ENCODE measurements at regions not wholly inside any gene's neighbourhood (a gene's known extent, or its start where the extent isn't known, plus 50 kb on each side); places are given as distances from the start of the nearest gene placed in this dataset.

DNA sequence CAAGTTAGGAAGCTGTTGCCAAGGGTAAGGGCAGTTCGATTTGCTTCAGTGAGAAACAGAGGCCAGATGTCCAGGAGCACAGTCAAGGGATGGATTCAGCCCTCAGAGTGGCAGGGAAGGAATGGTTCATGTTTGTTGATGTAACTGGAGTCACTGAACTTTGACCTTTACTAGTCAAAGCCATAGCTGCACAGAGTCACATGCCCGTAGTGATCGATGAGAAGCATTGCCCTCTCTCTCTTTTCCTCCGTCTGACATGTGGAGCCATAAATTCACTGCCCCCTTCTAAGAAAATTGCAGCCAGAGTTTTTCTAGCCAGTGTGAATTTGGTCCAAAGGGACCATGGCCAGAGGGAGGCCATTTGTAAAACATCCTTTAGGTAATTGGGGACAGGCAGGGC, 124.1 kb upstream of the MTNR1B start:
- Histone ChIP-seq H3K27ac (ENCODE audit: low read depth, low read length) (no peak overlapping the region), H3K27me3 (ENCODE audit: control insufficient read depth in 2 of 2, insufficient read depth in 2 of 2, low read length in 2 of 2) (no peaks in the 10 kb centered on the region), H3K4me1 (ENCODE audit: control insufficient read depth in 2 of 2, insufficient read depth in 2 of 2, low read length in 2 of 2) (no peaks in the 10 kb centered on the region), H3K9me3 (ENCODE audit: control insufficient read depth in 2 of 3, low read length in 3 of 3) (no peaks in the 10 kb centered on the region), H3K36me3 (ENCODE audit: control insufficient read depth in 2 of 3, insufficient read depth in 3 of 3, low read length in 3 of 3) (no peaks in the 10 kb centered on the region), H3K4me3 (ENCODE audit: low read length) (no peak overlapping the region)
- no peaks in the 10 kb centered on the region for H3K4me1 Mint-ChIP-seq
- H3K27ac Mint-ChIP-seq, result no peak overlapping the region
- H3K9me3 Mint-ChIP-seq, result peaks cover 0 to 3% (median 0%) of the 10 kb centered on the region in 11 donors
- ChIA-PET POLR2A (no interaction called here), CTCF (no interaction called here)
- DNase-seq (no peak), ATAC-seq (no peak)
- H3K27me3 Mint-ChIP-seq, result no peaks in the 10 kb centered on the region
- H3K36me3 Mint-ChIP-seq, result no peaks in the 10 kb centered on the region
- intact Hi-C loops (cut with micrococcal nuclease), result no loop called here
- no peak overlapping the region for H3K4me3 Mint-ChIP-seq

DNA sequence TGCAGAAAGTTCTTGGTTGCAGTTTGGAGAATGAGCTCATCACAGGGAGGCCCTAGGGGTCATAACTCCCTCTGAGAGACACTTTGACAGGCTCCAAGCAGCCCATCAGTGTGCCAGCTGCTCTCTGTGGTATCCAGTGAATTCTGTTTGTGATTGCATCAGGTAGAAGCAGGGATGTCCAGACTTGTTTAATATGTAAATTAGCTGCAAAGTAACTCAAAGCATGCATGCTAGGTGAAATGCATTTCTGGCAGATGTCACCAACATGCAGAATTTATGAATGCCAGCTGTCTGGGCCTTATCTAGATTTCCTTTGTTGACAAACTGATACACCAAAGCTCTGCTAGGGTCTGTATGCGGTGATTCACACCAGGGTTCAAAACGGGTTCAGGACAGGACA, 123.6 kb upstream of the MTNR1B start:
- no peaks in the 10 kb centered on the region for H3K27me3 Mint-ChIP-seq
- H3K36me3 ChIP-seq (ENCODE audit: control insufficient read depth in 2 of 3, insufficient read depth in 3 of 3, low read length in 3 of 3), result no peaks in the 10 kb centered on the region
- ChIA-PET CTCF (no interaction called here), POLR2A (no interaction called here)
- no peaks in the 10 kb centered on the region for H3K4me1 Mint-ChIP-seq
- intact Hi-C loops (cut with micrococcal nuclease), result no loop called here
- H3K4me3 ChIP-seq (ENCODE audit: low read length), result no peak overlapping the region
- peaks cover 0 to 3% (median 0%) of the 10 kb centered on the region in 11 donors for H3K9me3 Mint-ChIP-seq
- DNase-seq, result no peak
- no peaks in the 10 kb centered on the region for H3K9me3 ChIP-seq (ENCODE audit: control insufficient read depth in 2 of 3, low read length in 3 of 3)
- H3K4me1 ChIP-seq (ENCODE audit: control insufficient read depth in 2 of 2, insufficient read depth in 2 of 2, low read length in 2 of 2), result no peaks in the 10 kb centered on the region
- no peak overlapping the region for H3K27ac Mint-ChIP-seq
- H3K36me3 Mint-ChIP-seq, result no peaks in the 10 kb centered on the region
- H3K4me3 Mint-ChIP-seq, result no peak overlapping the region
- H3K27me3 ChIP-seq (ENCODE audit: control insufficient read depth in 2 of 2, insufficient read depth in 2 of 2, low read length in 2 of 2), result no peaks in the 10 kb centered on the region
- H3K27ac ChIP-seq (ENCODE audit: low read depth, low read length), result no peak overlapping the region
- ATAC-seq, result no peak

DNA sequence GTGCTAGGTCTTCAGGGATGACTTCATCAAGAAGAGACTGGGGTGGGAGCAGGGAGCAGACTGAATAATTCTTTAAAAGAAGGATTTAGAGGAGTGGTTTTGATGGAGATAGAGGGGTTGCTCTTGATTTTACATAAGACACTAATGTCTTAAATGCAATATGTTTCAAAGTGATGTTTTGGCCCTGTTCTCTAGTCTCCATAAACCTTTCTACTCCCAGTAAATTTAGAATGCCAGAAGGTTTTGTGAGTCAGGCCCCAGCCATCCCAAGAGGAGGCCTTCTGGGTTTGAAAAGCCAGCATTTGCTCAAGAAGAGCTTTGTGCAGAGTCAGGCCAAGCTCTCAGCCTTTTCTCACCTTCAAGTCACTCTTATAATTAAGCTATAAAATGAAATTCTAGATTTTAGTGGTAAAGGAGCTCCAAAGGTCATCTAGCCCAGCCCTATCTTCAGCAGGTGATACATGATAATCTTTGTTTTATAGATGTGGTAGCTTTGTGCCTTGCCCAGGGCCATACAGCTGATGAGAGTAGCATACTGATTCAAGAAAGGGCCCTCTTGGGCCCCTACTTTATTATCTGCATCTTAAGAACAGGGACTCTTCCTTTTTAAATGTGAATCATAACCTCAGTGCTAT, 122.8 kb upstream of the MTNR1B start:
- H3K4me1 Mint-ChIP-seq, result no peaks in the 10 kb centered on the region
- Histone ChIP-seq H3K27me3 (ENCODE audit: control insufficient read depth in 2 of 2, insufficient read depth in 2 of 2, low read length in 2 of 2) (no peaks in the 10 kb centered on the region), H3K9me3 (ENCODE audit: control insufficient read depth in 2 of 3, low read length in 3 of 3) (no peaks in the 10 kb centered on the region), H3K36me3 (ENCODE audit: control insufficient read depth in 2 of 3, insufficient read depth in 3 of 3, low read length in 3 of 3) (no peaks in the 10 kb centered on the region), H3K4me1 (ENCODE audit: control insufficient read depth in 2 of 2, insufficient read depth in 2 of 2, low read length in 2 of 2) (no peaks in the 10 kb centered on the region), H3K27ac (ENCODE audit: low read depth, low read length) (no peak overlapping the region), H3K4me3 (ENCODE audit: low read length) (no peak overlapping the region)
- no peak overlapping the region for H3K4me3 Mint-ChIP-seq
- DNase-seq (no peak), ATAC-seq (no peak)
- no peak overlapping the region for H3K27ac Mint-ChIP-seq
- peaks cover 0 to 3% (median 0%) of the 10 kb centered on the region in 11 donors for H3K9me3 Mint-ChIP-seq
- no peaks in the 10 kb centered on the region for H3K27me3 Mint-ChIP-seq
- intact Hi-C loops (cut with micrococcal nuclease), result no loop called here
- ChIA-PET CTCF (no interaction called here), POLR2A (no interaction called here)
- no peaks in the 10 kb centered on the region for H3K36me3 Mint-ChIP-seq

DNA sequence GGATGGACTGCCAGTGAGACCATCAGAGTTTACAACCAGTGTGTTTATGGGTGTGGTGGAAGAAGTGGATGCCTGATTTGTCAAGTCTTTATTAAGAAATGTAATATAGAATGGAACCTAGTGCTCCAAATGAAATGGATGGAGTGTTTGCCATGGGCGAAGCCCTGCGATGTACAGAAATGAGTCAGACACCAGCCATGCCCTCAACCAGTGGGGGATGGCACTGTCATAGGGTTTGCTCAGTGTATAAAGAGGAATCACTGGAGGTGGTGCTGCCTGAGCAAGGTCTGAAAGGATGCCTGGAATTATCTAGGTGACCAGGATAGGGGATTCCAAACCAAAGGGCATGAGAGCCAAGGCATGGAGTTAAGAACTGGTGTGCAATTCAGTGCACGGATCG, 120.9 kb upstream of the MTNR1B start:
- ATAC-seq, result no peak

DNA sequence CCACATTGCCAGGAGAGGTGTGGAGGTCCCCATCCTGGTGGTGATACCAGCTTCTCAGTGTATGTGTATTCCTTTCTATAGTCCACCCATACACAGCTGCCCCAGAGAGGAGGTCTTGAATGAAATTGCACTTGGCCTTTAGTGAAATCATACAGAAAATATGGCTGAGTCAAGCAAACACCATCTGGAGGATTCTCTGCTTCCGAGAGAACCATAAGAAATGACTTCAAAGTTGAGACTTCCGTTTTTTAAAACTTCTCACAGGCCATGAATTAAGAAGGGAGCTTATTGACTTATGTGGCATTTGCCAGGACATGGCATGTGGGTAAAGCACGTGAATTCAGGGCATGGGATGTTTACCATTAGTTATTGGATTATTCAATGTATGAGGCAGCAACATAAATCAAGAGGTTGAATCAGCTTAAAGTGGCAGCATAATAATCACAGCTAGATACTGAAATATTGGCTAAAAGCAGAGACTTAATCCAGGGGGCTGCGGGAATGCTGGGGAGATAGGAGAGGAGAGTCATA, 119.1 kb upstream of the MTNR1B start:
- Mint-ChIP-seq H3K4me3 (no peak overlapping the region), H3K27me3 (peaks cover 0 to 3% (median 0%) of the 10 kb centered on the region in 5 donors), H3K27ac (no peak overlapping the region), H3K9me3 (no peaks in the 10 kb centered on the region), H3K36me3 (no peaks in the 10 kb centered on the region), H3K4me1 (no peaks in the 10 kb centered on the region)
- Histone ChIP-seq H3K27ac (ENCODE audit: low read depth, low read length) (no peak overlapping the region), H3K36me3 (ENCODE audit: control insufficient read depth in 2 of 3, insufficient read depth in 3 of 3, low read length in 3 of 3) (no peaks in the 10 kb centered on the region), H3K4me1 (ENCODE audit: control insufficient read depth in 2 of 2, insufficient read depth in 2 of 2, low read length in 2 of 2) (no peaks in the 10 kb centered on the region), H3K9me3 (ENCODE audit: control insufficient read depth in 2 of 3, low read length in 3 of 3) (no peaks in the 10 kb centered on the region), H3K27me3 (ENCODE audit: control insufficient read depth in 2 of 2, insufficient read depth in 2 of 2, low read length in 2 of 2) (no peaks in the 10 kb centered on the region), H3K4me3 (ENCODE audit: low read length) (no peak overlapping the region)
- DNase-seq (no peak), ATAC-seq (no peak)
- ChIA-PET POLR2A (no interaction called here), CTCF (no interaction called here)
- intact Hi-C loops (cut with micrococcal nuclease), result no loop called here

More for the DNA sequence above, 120.9 kb upstream of the MTNR1B start:
- Mint-ChIP-seq H3K9me3 (no peaks in the 10 kb centered on the region), H3K27ac (no peak overlapping the region), H3K4me3 (peak overlapping the region in 1 of 10 donors; percentile 35), H3K36me3 (no peaks in the 10 kb centered on the region), H3K27me3 (no peaks in the 10 kb centered on the region), H3K4me1 (no peaks in the 10 kb centered on the region)
- intact Hi-C loops (cut with micrococcal nuclease), result no loop called here
- ChIA-PET POLR2A (no interaction called here), CTCF (no interaction called here)
- DNase-seq, result no peak
- Histone ChIP-seq H3K9me3 (ENCODE audit: control insufficient read depth in 2 of 3, low read length in 3 of 3) (no peaks in the 10 kb centered on the region), H3K4me1 (ENCODE audit: control insufficient read depth in 2 of 2, insufficient read depth in 2 of 2, low read length in 2 of 2) (no peaks in the 10 kb centered on the region), H3K27me3 (ENCODE audit: control insufficient read depth in 2 of 2, insufficient read depth in 2 of 2, low read length in 2 of 2) (no peaks in the 10 kb centered on the region), H3K27ac (ENCODE audit: low read depth, low read length) (no peak overlapping the region), H3K36me3 (ENCODE audit: control insufficient read depth in 2 of 3, insufficient read depth in 3 of 3, low read length in 3 of 3) (no peaks in the 10 kb centered on the region), H3K4me3 (ENCODE audit: low read length) (no peak overlapping the region)

DNA sequence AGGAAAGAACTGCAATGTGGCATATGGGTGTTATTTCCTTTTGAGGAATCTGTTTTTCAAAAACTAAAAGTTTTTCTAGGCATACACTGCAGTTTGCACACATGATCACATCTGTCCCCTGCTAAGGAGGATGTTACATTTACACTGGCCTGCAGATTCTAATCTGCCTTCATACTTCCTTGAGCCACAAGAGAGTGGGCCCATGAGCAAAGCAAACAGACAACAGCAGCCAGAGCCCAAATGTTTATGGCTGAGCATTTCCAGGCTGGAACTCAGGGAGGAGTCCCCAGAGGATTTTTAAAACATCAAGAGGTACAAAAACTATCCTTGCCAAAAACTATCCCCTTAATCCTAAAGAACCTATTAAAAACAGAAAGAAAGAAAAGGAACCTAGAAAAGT, 117.2 kb upstream of the MTNR1B start:
- H3K4me3 Mint-ChIP-seq, result no peak overlapping the region
- CTCF ChIA-PET, result no interaction called here

DNA sequence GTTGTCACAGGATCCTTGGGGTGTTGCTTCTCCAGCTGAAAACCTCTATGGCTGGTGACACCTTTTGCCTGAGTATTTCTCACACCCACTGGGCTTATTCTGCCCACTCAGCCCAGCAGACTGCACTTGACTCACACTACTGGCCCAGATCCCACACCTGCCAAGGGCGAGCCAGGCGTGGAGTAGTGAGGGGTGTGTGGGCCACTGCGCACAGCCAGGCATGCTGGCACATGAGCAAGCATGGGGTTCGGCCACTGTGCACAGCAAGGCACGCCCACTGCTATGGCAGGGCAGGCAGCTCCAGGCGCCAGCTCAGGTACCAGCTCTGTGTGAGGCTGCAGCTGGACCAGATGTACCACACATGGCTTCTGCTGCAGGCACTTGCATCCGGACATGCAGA, 116.5 kb upstream of the MTNR1B start:
- H3K9me3 Mint-ChIP-seq, result no peaks in the 10 kb centered on the region
- no peak for ATAC-seq
- Histone ChIP-seq H3K27me3 (ENCODE audit: control insufficient read depth in 2 of 2, insufficient read depth in 2 of 2, low read length in 2 of 2) (no peaks in the 10 kb centered on the region), H3K4me1 (ENCODE audit: control insufficient read depth in 2 of 2, insufficient read depth in 2 of 2, low read length in 2 of 2) (no peaks in the 10 kb centered on the region), H3K9me3 (ENCODE audit: control insufficient read depth in 2 of 3, low read length in 3 of 3) (no peaks in the 10 kb centered on the region), H3K36me3 (ENCODE audit: control insufficient read depth in 2 of 3, insufficient read depth in 3 of 3, low read length in 3 of 3) (no peaks in the 10 kb centered on the region), H3K4me3 (ENCODE audit: low read length) (no peak overlapping the region), H3K27ac (ENCODE audit: low read depth, low read length) (no peak overlapping the region)
- intact Hi-C loops (cut with micrococcal nuclease), result no loop called here
- ChIA-PET CTCF (no interaction called here), POLR2A (no interaction called here)
- no peaks in the 10 kb centered on the region for H3K36me3 Mint-ChIP-seq
- no peak overlapping the region for H3K4me3 Mint-ChIP-seq
- peaks cover 0 to 6% (median 0%) of the 10 kb centered on the region in 5 donors for H3K27me3 Mint-ChIP-seq
- no peaks in the 10 kb centered on the region for H3K4me1 Mint-ChIP-seq
- no peak overlapping the region for H3K27ac Mint-ChIP-seq
- no peak for DNase-seq

More for the DNA sequence above, 117.2 kb upstream of the MTNR1B start:
- ATAC-seq (no peak), DNase-seq (no peak)
- no peaks in the 10 kb centered on the region for H3K9me3 Mint-ChIP-seq
- Histone ChIP-seq H3K27me3 (ENCODE audit: control insufficient read depth in 2 of 2, insufficient read depth in 2 of 2, low read length in 2 of 2) (no peaks in the 10 kb centered on the region), H3K9me3 (ENCODE audit: control insufficient read depth in 2 of 3, low read length in 3 of 3) (no peaks in the 10 kb centered on the region), H3K27ac (ENCODE audit: low read depth, low read length) (no peak overlapping the region), H3K4me3 (ENCODE audit: low read length) (no peak overlapping the region), H3K36me3 (ENCODE audit: control insufficient read depth in 2 of 3, insufficient read depth in 3 of 3, low read length in 3 of 3) (no peaks in the 10 kb centered on the region), H3K4me1 (ENCODE audit: control insufficient read depth in 2 of 2, insufficient read depth in 2 of 2, low read length in 2 of 2) (no peaks in the 10 kb centered on the region)
- no peak overlapping the region for H3K27ac Mint-ChIP-seq
- H3K36me3 Mint-ChIP-seq, result no peaks in the 10 kb centered on the region
- POLR2A ChIA-PET, result no interaction called here
- H3K4me1 Mint-ChIP-seq, result no peaks in the 10 kb centered on the region
- intact Hi-C loops (cut with micrococcal nuclease), result no loop called here
- H3K27me3 Mint-ChIP-seq, result peaks cover 0 to 5% (median 0%) of the 10 kb centered on the region in 5 donors

Measured in naive thymus-derived CD4-positive, alpha-beta T cell (primary cell).